COLO668 (cell line): ENCODE measurements at regions not wholly inside any gene's neighbourhood (a gene's known extent, or its start where the extent isn't known, plus 50 kb on each side); places are given as distances from the start of the nearest gene placed in this dataset.
"Not testable (repeated sequence)": the region's sequence is repeated elsewhere in the genome, so short reads cannot be mapped to it uniquely, and the experiment has no call there.

Experiments used
- DNase-seq: peaks from one replicate; lab custom pipeline; 2025; ENCODE audit not compliant: unreplicated experiment; lab: John Stamatoyannopoulos, UW

- DNase-seq = no peak
These were observed 1996.9 kb downstream of the LRRC4C start for GRCh38 chr11:39462506-39462905.

GRCh38 chr11:39461066-39461465, 1998.4 kb downstream of the LRRC4C start:
- DNase-seq = no peak

GRCh38 chr11:39459606-39460005, 1999.8 kb downstream of the LRRC4C start:
- no peak for DNase-seq

- no peak for DNase-seq
These were observed 2001.0 kb downstream of the LRRC4C start for GRCh38 chr11:39458481-39458880.

GRCh38 chr11:39443424-39444022, 2015.9 kb downstream of the LRRC4C start:
- no peak for DNase-seq

GRCh38 chr11:39442177-39442576, 2017.3 kb downstream of the LRRC4C start:
- DNase-seq = no peak

- no peak for DNase-seq
These were observed 2023.8 kb downstream of the LRRC4C start for GRCh38 chr11:39435641-39436040.

- DNase-seq = no peak
These were observed 2025.0 kb downstream of the LRRC4C start for GRCh38 chr11:39434466-39434865.

- no peak for DNase-seq
These were observed 2026.5 kb downstream of the LRRC4C start for GRCh38 chr11:39432929-39433328.

GRCh38 chr11:39425226-39425625, 2034.2 kb downstream of the LRRC4C start:
- no peak for DNase-seq

- DNase-seq = no peak
These were observed 2047.3 kb downstream of the LRRC4C start for GRCh38 chr11:39412117-39412516.

- no peak for DNase-seq
These were observed 2073.5 kb downstream of the LRRC4C start for GRCh38 chr11:39385911-39386310.

- no peak for DNase-seq
These were observed 2084.3 kb downstream of the LRRC4C start for GRCh38 chr11:39374963-39375698.

- DNase-seq = no peak
These were observed 2091.9 kb downstream of the LRRC4C start for GRCh38 chr11:39367534-39367933.

GRCh38 chr11:39365809-39366436, 2093.5 kb downstream of the LRRC4C start:
- no peak for DNase-seq

GRCh38 chr11:39363571-39363970, 2095.9 kb downstream of the LRRC4C start:
- no peak for DNase-seq

GRCh38 chr11:39361557-39361956, 2097.9 kb downstream of the LRRC4C start:
- DNase-seq = no peak

- DNase-seq = no peak
These were observed 2113.5 kb downstream of the LRRC4C start for GRCh38 chr11:39345834-39346442.

- DNase-seq = no peak
These were observed 2118.0 kb downstream of the LRRC4C start for GRCh38 chr11:39341461-39341860.

- DNase-seq = not testable (repeated sequence)
These were observed 2126.4 kb downstream of the LRRC4C start for GRCh38 chr11:39333006-39333405.

GRCh38 chr11:39327302-39327701, 2132.2 kb downstream of the LRRC4C start:
- DNase-seq = no peak

- DNase-seq = not testable (repeated sequence)
These were observed 2147.6 kb downstream of the LRRC4C start for GRCh38 chr11:39311888-39312287.
